SW 1271 (cell line): ENCODE measurements at regions not wholly inside any gene's neighbourhood (a gene's known extent, or its start where the extent isn't known, plus 50 kb on each side); places are given as distances from the start of the nearest gene placed in this dataset.
"Not testable (repeated sequence)": the region's sequence is repeated elsewhere in the genome, so short reads cannot be mapped to it uniquely, and the experiment has no call there.

ENCODE experiments used
- DNase-seq, 2 experiments: peaks; one replicate each; lab custom pipeline; 2025; lab: John Stamatoyannopoulos, UW

DNA sequence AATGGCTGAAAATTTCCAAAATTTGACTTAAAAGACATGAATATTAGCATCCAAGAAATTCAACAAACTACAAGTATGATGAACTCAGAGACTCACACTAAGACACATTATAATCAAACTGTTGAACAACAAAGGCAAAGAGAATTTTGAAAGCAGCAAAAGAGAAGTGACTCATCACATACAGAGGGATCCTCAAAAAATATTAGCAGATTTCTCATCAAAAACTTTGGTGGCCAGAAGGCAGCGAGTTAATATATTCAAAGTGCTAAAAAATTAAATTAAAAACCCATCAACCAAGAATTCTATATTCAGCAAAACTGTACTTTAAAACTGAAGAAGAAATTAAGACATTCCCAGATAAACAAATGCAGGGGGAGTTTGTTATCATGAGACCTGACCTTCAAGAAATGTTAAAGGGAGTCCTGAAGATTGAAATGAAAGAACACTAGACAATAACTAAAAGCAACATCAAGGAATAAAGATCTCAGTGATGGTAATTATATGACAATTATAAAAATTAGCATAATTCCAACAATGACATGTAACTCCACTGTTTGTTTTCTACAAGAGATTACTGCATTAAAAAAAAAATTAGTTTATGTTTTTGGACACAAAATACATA is 150.0 kb downstream of the RNASET2 start:
- DNase-seq, result no peak

DNA sequence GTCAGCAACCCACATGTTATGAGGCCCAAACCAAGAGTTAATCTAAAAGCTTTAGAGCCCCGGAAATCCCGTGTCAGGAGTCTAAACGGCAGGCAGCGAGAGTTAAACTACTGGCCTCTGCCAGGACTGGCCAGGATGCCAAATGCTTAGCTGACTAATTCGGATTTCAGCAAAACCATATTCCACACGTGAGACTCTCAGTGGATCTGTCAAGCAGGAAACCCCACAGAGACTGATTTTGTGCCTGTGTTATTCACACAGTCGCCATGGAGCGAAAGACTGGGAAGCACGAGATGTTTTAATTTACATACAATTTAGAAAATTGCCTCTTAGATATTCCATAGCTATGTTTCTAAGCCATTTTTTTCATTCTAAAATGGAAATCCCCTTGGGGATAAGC is 152.9 kb downstream of the RNASET2 start:
- no peak for DNase-seq

DNA sequence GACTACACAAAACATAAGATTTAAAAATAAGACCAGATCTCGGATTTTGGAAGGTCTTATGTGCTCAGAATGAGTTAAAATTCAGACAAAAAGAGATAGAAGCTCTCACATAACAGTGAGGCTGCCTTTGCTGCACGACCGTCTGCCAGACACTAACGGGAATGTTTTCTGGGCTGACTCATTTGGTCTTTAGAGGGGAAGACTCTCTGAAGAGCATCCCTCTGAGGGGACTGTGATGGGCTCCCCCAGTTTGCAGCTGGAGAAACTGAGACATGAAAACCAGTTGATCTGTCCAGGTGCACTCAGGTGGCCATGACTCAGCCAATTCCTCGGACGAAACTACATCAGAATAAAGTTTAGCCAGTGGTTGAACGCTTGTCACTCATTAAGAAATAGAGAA is 153.9 kb downstream of the RNASET2 start:
- DNase-seq, result no peak

DNA sequence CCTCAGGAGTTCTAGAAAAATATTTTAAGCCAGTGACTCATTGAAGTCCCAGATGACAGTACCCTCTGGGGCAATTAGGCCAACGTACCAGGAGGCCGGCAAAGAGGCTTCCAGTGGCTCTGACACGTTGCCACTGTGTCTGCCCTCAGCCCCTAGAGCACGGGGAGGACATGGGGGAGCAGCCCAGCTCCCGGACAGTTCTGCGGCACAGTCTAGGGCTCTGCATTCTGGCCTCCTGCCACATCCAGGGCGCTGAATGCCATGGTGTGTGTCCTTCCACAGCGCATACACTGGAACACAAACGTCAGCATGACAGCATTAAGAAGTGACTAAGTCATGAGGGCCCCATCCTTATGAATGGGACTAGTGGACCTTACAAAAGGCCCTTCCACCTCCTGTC is 156.2 kb downstream of the RNASET2 start:
- DNase-seq, result no peak

DNA sequence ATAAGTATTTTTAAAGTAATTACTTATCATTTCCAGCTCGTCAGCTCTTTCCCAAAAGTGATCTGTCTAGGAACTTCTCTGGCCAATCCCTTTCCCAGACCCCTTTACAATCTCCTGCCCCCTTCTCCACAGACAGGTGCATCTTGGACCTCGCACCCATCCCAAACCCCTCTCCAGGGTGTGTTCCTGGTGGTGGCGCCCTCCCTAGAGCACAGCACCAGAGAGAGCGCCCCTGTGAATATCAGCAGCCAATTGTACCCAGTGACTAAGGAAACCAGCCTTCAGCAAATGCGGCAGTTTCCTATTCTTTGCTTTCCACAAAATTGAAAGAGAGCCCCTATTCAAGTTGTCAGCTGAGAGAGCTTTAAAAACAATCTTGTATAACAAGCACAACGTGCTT is 157.7 kb downstream of the RNASET2 start:
- DNase-seq, result no peak

DNA sequence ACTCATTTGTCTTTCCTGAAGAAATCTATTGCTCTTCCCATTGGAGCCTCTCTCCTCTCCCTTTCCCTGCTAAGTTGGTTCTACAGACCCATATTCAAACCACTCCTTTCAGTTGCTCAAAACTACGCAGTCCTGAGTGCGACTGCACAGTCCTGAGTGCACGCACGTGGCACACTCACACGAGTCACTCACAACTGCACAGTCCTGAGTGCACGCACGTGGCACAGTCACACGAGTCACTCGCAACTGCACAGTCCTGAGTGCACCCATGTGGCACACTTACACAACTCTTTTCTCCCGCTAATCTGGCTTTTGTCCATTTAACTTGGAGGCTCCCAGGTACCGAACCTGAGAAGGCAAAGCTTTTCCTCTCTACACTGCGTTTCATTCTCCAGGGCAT is 159.7 kb downstream of the RNASET2 start:
- no peak for DNase-seq

DNA sequence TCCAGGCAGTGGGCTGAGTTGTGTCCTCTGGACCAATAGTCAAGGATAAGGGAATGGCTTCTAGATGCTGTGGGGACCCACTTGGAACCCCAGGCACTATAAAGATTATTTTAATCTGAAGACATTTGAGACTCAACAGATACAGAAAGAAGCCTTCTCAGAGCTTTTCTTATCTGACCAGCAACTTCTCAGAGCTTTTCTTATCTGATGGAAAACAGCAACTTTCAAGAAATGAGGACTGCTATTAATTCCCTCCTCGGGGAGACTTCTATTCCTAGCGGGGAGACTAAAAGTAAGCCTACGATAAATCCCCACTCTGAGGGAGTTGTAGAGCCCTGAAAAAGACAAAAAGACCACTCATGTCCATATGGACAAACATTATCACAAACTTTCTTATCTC is 160.5 kb downstream of the RNASET2 start:
- DNase-seq, result no peak

DNA sequence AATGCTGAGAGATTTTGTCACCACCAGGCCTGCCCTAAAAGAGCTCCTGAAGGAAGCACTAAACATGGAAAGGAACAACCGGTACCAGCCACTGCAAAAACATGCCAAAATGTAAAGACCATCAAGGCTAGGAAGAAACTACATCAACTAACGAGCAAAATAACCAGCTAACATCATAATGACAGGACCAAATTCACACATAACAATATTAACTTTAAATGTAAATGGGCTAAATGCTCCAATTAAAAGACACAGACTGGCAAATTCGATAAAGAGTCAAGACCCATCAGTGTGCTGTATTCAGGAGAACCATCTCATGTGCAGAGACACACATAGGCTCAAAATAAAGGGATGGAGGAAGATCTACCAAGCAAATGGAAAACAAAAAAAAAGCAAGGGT is 163.8 kb upstream of the RPS6KA2 start:
- not testable (repeated sequence) for DNase-seq

DNA sequence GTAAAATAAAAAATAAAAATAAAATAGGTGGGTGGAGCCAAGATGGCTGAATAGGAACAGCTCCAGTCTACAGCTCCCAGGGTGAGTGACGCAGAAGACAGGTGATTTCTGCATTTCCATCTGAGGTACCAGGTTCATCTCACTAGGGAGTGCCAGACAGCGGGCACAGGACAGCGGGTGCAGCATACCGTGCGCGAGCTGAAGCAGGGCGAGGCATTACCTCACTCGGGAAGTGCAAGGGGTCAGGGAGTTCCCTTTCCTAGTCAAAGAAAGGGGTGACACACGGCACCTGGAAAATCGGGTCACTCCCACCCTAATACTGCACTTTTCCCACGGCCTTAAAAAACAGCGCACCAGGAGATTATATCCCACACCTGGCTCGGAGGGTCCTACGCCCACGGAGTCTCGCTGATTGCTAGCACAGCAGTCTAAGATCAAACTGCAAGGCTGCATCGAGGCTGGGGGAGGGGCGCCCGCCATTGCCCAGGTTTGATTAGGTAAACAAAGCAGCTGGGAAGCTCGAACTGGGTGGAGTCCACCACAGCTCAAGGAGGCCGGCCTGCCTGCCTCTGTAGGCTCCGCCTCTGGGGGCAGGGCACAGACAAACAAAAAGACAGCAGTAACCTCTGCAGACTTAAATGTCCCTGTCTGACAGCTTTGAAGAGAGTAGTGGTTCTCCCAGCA is 161.9 kb upstream of the RPS6KA2 start:
- DNase-seq, result not testable (repeated sequence)

DNA sequence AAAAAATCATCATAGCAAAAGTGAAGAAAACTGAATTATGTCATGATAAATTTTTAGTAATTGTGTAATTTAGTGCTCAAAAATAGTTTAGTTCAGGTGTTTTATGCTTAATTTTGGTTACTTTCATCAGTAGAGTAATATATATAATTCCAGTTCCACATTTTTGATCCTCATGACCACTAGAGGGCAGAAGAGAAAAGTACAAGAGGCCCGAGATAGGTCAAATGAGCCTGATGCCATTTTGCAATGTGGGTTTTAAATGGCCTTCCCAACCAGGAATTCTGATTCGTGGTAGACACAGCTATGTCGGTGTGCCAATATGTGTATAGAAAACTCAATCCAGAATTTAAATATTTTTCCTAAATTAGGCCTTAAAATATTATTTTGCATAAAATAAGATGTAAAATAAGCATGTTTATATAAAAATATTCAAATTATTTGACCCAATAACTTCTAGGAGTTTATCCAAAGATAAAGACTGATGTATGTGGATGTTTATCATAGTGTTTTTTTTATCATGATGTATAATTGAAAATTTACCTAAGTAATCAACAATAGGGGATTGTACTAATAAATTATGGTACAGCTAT is 159.7 kb upstream of the RPS6KA2 start:
- DNase-seq, result peak; percentile 3 to 57

DNA sequence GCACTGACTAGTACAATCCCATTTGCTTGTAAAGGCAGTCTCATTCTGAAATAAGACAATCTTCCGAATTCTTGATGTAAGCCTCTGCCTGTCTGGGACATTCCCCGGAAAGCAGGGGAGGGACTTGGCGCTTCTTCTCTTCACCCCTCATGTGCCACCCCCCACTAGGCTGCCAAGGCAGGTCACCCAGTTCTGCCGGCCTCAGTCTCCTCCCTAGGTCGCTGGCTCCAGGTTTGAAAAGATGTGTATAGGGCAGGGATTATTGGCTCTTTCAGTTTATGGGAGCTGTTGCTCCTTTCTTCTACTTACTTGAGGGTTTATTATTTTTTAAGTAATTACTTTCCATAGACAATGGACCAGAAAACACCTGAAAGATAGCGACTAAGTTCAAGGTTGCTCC is 158.1 kb upstream of the RPS6KA2 start:
- no peak for DNase-seq

DNA sequence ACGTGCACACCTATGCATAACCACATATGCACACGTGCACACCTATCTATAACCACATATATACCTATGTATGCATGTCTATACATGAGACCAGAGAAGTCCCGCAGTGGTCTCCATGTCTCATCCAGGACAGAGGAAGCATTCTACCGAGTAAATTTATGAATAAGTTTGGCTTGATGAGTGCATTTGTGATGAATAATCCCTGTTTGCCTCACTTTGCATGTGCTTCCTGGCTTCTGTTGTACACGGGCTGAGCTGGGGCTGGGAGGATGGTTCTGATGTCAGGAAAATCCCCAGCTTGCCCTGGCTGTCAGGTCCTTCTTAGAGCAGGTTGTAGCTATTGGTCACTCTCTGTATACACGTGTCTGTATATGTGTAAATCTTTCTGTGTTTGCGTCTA is 157.6 kb upstream of the RPS6KA2 start:
- no peak for DNase-seq

DNA sequence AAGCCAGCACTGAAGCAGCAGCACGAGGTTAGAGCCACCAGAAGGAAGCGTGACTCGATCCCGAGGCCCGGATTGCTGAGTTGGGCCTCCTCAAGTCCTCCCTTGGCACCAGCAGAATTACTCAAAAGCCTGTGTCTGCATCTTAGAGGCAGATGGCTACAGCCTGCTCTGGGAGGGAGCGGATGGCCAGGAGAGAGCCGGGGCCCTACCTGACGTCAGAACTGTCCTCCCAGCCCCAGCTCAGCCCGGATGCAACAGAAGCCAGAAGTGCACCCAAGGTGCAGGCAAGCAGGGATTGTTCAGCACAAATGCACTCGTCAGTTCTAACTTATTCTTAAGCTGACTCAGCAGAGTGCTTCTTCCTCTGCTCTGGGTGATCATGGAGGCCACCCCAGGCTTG is 155.5 kb upstream of the RPS6KA2 start:
- no peak for DNase-seq

DNA sequence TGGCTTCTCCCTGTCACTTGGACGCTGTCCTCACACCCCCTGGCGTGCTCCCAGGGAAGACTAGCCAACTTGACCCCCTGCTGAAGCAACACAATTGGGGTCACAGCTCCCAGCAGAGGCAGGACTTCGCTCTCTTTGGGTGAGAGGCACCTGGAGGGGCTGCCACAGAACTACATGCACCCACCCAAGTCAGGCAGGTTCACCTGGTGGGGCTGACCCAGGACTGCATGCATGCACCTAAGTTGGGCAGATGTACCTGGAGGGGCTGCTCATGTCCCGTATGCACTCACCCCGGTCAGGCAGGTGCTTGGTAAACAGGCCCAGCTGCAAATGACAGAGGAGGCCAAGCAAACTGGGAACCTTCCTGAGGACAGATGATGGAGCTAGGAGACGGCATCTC is 154.3 kb upstream of the RPS6KA2 start:
- no peak for DNase-seq

DNA sequence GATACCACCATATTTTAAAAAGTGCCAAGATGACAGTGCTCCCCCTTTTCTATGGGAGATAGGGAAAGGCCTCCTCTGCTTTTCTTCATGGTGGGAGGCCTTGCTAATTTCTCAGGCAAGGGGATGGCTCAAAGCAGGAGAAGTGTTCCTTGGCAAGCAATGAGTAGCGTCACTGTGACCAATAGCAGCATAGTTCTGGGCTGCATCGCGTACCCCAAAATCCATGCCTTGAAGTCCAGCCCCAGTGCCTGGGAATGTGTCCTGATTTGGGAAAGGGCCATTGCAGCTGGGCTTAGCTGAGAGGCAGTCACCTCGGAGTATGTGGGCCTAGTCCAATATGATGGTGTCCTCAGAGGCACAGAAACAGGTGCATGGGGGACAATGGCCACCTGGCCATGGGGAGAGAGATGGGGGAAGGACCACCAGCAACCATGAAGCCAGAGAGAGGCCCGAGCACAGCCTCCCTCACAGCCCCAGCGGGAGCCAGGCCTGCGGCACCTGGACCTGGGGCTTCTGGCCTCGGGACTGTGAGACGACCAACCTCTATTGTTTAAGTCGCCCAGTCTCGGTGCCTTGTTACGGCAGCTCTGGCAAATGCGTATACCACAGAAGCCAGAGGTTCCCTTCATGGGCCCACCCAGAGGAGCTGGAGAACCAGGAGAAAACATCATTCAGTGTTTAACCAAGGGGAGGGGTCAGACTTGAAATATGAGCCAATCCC is 153.1 kb upstream of the RPS6KA2 start:
- DNase-seq, result no peak

DNA sequence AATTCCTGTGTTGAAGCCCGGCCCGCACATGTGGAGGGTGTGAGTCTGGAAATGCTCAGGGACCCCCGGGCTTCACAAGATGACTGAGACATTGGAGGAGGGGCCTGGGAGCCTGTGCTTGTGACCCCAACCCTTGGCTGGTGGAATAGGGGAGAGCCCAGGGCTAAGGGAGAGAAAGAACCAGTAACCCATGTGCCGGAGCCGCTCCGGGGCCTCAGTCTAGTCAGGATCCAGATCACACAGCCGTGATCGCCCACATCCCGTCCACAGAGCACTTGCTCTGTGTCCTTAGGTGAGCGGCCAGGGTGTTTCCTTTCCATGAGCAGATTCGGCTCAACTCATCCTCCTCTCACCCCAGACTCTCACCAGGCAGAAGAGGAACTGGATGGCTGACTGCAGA is 152.3 kb upstream of the RPS6KA2 start:
- DNase-seq, result no peak

DNA sequence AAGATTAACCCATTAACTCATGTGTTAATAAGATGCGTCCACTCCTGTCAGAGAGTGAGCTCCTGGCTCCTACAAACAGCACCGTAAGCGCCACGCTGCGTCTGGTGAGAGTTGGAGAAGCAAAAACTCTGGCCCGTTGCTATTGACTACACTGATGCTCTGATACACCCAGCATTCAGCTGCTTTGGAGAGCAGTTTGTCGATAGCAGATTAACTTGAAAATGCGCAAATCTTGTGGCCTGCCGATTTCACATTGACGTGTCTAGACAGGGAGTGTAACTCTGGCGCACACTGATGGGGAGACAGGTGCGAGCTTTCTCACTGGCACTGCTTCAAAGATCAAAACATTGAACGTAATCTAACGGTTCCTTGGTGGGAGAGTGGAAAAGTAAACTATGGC is 151.7 kb upstream of the RPS6KA2 start:
- no peak for DNase-seq

DNA sequence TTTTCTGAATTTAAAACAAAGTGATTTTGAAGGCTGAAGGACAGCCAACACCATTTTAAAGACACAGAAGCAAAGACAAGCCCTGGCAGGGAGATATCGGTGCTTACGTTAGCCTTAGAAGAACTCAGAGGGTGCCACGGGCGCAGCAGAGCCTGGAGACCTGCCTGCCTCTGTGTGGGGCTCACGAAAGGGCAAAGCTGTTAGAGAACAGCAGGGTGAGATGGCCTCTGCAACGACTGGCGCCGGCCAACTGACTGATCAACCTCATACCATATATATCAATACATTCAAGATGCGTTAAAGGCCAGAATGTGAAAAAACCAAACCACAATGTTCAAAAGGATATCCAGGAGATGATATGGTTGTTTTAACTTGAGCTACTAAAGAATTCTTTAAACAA is 151.0 kb upstream of the RPS6KA2 start:
- DNase-seq, result no peak

DNA sequence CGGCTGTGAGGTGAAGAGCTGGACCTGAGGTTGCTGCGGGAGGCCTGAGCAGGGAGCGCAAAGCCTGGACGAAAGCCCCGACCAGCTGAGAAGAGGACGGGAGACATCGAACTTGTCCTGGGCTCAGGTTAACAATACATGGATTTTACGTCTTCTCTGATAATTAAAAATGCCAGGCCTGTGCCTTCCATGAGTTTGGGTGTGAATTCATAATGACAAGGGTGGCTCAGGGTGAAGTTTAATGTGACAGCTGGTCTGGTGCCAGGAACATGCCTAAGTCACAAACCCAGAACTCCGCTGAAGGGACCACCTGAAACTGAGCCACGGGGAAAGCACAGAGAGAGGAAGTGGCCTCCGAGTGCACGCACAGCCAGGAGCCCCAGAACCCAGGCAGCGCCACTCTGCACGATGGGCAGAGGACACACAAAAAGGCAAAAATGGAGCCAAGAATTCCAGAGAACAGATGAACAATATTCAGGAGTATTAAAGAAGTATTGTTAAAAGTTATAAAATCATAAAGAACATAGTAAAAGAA is 150.1 kb upstream of the RPS6KA2 start:
- no peak for DNase-seq

DNA sequence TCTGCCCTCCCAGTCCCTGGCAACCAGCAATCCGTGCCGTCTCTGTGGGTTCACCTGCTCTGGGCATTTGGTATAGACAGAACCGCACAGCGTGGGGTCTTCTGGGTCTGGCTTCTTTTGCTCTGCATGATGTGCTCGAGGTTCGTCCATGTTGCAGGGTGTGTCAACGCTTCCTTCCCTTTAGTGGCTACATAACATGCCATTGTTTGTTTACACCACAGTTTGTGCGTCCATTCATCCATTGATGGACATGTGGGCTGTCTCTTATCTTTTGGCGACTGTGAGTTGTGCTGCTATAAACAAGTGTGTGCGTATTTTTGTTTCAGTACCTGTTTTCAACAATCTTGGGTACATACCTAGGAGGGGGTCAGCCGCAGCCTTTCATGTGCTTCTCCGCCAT is 149.5 kb upstream of the RPS6KA2 start:
- no peak for DNase-seq

DNA sequence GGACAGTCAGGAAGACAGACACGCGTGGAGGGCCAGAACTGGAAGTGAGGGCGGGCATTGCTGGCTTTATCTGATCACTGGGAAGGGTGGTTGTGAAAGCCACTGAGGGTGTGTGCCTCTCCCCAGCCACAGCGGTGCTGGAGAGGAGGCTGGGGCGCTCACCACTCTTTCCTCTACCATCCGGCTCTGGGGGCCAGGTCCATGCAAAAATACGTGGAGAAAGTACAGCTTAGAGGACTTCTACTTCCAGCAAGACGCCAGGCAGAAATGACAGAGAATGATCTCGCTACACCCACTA is 148.8 kb upstream of the RPS6KA2 start:
- DNase-seq, result no peak

DNA sequence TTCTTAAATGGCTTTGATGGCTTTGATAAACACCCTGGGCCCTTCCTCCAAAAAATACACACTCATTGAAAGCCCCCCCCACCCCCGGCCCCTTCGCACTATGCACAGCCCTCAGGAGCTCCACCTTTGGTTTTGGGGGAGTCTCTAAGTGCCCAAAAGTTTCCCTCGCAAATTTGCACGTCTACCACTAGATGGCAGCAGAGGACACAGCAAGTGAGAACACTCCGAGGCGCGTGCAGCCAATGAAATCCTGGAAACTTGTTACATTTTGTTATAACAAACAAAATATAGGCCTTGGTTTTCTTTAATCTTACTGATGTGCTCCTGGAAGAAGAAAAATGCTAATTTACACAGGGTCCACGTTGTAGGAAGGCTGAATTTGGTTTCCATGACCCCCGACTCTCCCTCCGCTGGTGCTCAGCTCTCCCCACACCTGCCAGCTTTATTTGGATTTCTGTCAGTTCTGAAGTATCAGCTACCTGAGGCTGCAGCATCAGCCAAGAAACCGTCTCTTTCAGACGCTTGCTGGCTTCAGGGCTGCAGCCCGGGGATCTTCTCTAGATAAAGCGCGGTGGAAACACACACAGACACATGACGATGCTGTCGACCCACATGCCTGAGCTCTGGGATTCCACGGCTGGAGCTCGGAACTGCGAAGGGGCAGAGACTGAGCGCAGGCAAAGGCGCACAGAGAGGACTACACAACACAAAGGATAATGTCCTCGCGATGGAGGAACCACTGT is 148.3 kb upstream of the RPS6KA2 start:
- DNase-seq, result peak; percentile 8 to 27
